ENCODE measurements at regions not wholly inside any gene's neighbourhood (a gene's known extent, or its start where the extent isn't known, plus 50 kb on each side); places are given as distances from the start of the nearest gene placed in this dataset.
"Not testable (repeated sequence)": the region's sequence is repeated elsewhere in the genome, so short reads cannot be mapped to it uniquely, and the experiment has no call there.

- DNase-seq (ENCODE audit: low read depth): no peak
Observed at GRCh38 chr1:169013821-169014220, 92.7 kb upstream of the ATP1B1 start.

GRCh38 chr1:169015464-169015863 is 91.0 kb upstream of the ATP1B1 start:
- DNase-seq (ENCODE audit: low read depth): no peak

- DNase-seq (ENCODE audit: low read depth): no peak
Observed at GRCh38 chr1:169018751-169019150, 87.7 kb upstream of the ATP1B1 start.

- no peak for DNase-seq (ENCODE audit: low read depth)
Observed at GRCh38 chr1:169019419-169020058, 87.0 kb upstream of the ATP1B1 start.

GRCh38 chr1:169020684-169021083 is 85.8 kb upstream of the ATP1B1 start:
- DNase-seq (ENCODE audit: low read depth): no peak

- no peak for DNase-seq (ENCODE audit: low read depth)
Observed at GRCh38 chr1:169022648-169023047, 83.8 kb upstream of the ATP1B1 start.

GRCh38 chr1:169024255-169024654 is 82.2 kb upstream of the ATP1B1 start:
- DNase-seq (ENCODE audit: low read depth): no peak

GRCh38 chr1:169024800-169025271 is 81.7 kb upstream of the ATP1B1 start:
- DNase-seq (ENCODE audit: low read depth): no peak

- DNase-seq (ENCODE audit: low read depth): no peak
Observed at GRCh38 chr1:169025412-169025811, 81.1 kb upstream of the ATP1B1 start.

GRCh38 chr1:169027607-169028320 is 78.7 kb upstream of the ATP1B1 start:
- no peak for DNase-seq (ENCODE audit: low read depth)

GRCh38 chr1:169031566-169032224 is 74.8 kb upstream of the ATP1B1 start:
- DNase-seq (ENCODE audit: low read depth): peak; percentile 7

- DNase-seq (ENCODE audit: low read depth): no peak
Observed at GRCh38 chr1:169041366-169041765, 65.1 kb upstream of the ATP1B1 start.

GRCh38 chr1:169042377-169042776 is 64.1 kb upstream of the ATP1B1 start:
- DNase-seq (ENCODE audit: low read depth): no peak

GRCh38 chr1:169043823-169044222 is 62.7 kb upstream of the ATP1B1 start:
- DNase-seq (ENCODE audit: low read depth): no peak

GRCh38 chr1:169044296-169044695 is 62.2 kb upstream of the ATP1B1 start:
- DNase-seq (ENCODE audit: low read depth): no peak

- no peak for DNase-seq (ENCODE audit: low read depth)
Observed at GRCh38 chr1:169044971-169045370, 61.5 kb upstream of the ATP1B1 start.

GRCh38 chr1:169046671-169047070 is 59.8 kb upstream of the ATP1B1 start:
- DNase-seq (ENCODE audit: low read depth): no peak

- DNase-seq (ENCODE audit: low read depth): no peak
Observed at GRCh38 chr1:169047074-169047473, 59.4 kb upstream of the ATP1B1 start.

- no peak for DNase-seq (ENCODE audit: low read depth)
Observed at GRCh38 chr1:169048043-169048442, 58.4 kb upstream of the ATP1B1 start.

GRCh38 chr1:169049258-169049938 is 57.1 kb upstream of the ATP1B1 start:
- DNase-seq (ENCODE audit: low read depth): no peak

- no peak for DNase-seq (ENCODE audit: low read depth)
Observed at GRCh38 chr1:169051171-169051570, 55.3 kb upstream of the ATP1B1 start.

GRCh38 chr1:169052171-169052570 is 54.3 kb upstream of the ATP1B1 start:
- not testable (repeated sequence) for DNase-seq (ENCODE audit: low read depth)

- no peak for DNase-seq (ENCODE audit: low read depth)
Observed at GRCh38 chr1:169052727-169053126, 53.8 kb upstream of the ATP1B1 start.

Measured in EH (cell line).